HG03571 (cell line): ENCODE measurements at regions not wholly inside any gene's neighbourhood (a gene's known extent, or its start where the extent isn't known, plus 50 kb on each side); places are given as distances from the start of the nearest gene placed in this dataset.

ENCODE experiments used
- ATAC-seq: cut with Tn5 transposase; IDR thresholded peaks from one replicate; pipeline ENCODE4 v1.9.1; 2021; ENCODE audit not compliant: unreplicated experiment

DNA sequence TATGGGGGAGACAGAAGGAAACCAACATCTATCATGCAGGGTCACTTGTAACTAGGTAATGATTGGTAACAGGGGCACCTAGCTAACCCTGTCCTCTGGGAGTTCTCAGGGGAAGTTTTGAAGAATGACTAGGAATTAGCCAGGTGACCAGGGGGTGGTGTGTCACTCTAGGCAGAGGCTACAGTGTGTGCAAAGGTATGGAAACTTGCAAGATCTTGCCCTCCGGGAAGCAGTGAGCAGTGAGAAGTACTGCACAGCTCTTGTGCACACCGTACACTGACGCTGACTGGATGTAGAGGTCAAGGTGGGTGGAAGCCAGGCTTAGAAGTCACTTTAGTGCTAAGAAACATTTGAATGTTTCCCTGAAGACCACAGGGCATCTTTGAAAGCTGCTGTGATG lies 62.9 kb upstream of the LMO4 start:
- ATAC-seq: no peak

DNA sequence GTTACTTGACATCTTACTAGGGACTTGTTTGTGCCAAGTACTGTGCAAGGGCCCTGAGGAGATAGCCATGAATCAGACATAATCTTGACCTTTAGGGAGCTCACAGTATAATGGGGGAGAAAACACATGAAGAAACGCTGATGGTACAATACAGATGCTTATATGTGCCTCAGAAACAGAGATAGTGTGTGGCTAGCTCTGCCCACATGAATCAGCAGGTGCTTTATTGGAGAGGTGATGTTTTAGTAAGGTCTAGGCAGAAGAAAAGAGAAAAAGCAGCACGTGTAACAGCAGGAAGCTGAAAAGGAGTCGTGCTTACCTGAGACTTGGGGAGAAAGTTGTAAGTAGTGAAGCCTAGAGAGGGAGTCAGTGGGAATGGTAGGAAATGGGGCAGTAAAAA lies 60.6 kb upstream of the LMO4 start:
- no peak for ATAC-seq

DNA sequence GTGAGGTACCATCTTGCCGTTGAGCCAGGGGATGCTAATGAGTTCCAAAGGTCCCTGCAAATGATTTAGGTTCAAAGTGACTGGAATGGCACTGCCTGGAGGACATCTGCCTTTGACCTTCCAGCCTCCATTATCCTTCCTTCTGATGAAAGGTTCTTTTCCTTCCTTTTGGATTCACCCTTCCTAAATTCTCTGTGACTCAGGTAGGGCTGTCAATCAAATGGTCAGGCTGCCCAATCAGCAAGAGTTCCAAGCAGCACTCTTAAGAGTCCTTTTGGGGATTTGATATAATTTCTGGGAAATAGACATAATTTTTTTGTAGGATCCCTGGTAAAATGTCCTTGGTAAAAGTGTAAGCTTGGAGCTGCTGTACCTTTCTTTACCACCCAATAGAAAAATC lies 58.8 kb upstream of the LMO4 start:
- ATAC-seq: no peak

DNA sequence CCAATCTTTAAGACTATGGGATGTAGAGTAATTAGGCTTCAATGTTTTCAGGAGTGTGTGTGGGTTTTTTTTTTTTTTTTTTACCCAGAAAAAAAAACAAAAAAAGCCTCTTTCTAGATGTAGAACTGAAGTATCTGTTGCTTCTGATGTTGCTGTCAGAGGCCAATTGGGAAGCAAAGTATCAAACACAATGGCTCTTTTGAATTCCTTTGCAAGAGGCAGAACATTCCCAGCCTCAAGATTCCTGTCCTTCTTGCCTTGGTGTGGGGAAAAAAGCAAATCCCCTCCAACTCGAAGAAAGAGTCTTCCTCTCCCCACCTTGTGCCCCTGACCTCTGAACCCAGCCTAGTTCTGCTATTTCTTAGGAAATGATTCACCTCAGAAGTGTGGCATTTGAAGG lies 55.4 kb upstream of the LMO4 start:
- ATAC-seq: no peak

DNA sequence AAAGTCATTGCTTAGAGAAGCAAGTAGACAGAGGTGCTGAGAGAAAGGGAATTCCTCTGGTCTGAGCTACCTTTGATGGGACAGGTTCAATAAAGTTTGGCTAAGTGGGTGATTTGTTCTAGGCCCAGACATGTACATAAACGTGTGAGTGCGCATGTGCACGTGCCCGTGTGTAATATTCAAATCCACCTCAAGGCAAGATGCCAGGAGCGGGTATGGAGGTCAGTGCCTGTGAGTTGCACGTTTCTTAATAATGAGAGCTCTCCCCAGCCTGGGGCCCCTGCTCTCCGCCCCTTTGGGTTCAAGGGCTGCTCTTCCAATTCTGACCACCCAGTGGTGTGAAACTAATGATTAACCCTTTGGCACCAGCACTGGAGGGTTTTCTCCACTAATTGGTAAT lies 53.8 kb upstream of the LMO4 start:
- ATAC-seq: no peak

DNA sequence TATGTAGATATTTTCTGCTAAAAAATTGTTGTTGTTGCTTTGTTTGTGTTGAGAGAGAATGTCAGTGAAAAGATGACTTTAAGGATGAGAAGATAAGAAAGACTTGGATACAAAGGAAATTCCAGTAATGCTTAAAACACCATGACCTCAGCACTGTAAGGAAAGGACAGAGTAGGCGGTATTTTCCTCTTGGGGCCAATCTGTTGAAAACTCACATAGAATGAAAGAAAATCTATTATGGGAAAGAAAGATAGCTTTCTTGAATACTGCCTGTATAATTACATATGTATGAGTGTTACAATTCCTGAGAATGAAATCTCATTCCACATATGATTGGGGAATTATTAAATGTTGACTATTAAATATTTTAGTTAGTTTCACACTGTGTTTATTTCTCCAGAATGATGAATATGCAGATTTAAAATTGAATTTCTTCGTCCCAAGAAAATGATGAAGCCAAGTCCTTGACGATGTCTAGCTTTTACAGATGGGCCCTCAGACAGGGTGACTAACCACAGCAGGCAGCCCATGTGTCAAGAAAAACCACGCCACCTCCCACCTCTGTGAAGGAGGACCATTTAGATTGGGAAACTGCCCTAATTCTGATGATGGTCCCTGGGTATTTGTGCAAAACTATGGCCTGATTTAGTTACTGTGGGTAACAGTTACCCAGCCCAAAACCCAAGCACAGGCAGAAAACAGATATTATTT lies 49.7 kb upstream of the LMO4 start:
- no peak for ATAC-seq
